GM18499 (cell line): ENCODE measurements at regions not wholly inside any gene's neighbourhood (a gene's known extent, or its start where the extent isn't known, plus 50 kb on each side); places are given as distances from the start of the nearest gene placed in this dataset.

Experiments
- ATAC-seq: cut with Tn5 transposase; IDR thresholded peaks from one replicate; pipeline ENCODE4 v1.9.1; 2021; ENCODE audit warnings: moderate number of reproducible peaks; ENCODE audit not compliant: insufficient read depth, unreplicated experiment

DNA sequence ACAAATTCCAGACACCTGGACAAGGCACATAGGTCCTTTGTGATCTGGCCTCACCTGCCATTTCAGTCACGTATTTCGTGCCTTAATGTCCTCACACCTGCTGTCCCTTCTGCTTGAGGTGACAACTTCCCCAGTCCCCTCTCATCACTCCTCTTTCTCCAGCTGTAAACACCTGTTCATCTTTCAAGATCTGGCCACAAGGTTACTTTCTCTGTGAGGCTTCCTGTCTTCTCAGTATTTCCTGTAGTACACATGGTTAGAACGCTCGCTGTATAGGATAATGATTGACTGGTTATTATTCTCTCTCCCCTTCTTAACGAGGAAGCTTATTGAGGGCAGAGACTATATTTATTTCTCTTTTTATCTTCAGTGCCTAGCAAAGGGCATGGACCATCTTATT, 74.5 kb upstream of the PMFBP1 start:
- ATAC-seq, result no peak

DNA sequence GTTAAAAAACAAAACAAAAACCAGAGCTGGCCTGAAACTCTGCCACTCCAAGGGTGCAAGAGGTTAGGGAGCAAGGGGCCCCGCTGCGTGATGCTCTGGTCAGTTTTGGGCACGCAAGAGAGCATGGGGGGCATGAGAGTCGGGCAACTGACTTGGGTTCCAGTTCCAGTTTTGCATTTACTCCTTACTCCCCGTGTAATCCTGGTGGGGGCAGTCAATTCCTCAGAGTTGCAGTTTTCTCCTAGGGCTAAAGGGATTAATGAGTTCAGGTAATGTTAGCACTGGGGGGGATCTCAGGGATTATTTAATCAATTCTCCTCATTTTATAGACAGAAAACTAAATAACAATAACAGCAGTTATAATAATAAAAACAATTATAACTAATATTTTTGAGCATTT, 72.9 kb upstream of the PMFBP1 start:
- no peak for ATAC-seq

DNA sequence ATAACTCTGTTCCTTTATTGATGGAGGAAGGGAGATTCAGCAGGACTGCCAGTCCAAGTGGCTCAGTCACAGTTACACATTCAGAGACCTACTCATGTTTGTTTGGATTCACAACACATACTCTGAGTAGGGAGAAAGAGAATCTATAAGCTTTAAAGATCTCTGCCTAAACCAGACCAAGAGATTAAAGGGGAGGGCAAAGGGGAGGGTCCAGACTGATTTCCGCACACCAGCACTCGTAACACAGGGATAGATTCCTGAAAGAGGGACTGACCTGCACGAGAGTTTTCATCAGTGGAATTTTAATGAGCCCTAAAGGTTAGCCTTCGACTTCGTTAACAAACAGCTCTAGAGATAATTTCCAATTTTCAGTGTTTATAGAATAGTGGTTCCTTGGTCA, 71.7 kb upstream of the PMFBP1 start:
- ATAC-seq, result no peak

DNA sequence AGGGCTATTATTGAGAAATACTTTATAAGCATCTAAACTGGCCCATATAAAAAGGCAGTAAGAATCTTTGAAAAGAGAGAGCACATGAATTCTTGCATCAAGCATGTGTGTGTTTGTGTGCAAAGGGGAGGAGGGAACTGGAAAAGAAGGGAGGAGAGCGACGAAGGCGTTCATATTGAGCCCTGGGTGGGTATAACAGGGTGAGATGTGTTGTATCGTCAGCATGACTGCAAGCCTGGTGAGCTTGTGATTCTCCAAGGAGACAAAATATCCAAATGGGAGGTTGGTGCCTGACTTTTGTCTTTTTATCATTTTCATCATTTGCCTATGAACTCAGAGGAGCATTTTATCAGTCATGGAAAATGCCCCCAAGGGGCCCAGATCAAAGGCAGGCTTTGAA, 70.8 kb upstream of the PMFBP1 start:
- ATAC-seq, result no peak

DNA sequence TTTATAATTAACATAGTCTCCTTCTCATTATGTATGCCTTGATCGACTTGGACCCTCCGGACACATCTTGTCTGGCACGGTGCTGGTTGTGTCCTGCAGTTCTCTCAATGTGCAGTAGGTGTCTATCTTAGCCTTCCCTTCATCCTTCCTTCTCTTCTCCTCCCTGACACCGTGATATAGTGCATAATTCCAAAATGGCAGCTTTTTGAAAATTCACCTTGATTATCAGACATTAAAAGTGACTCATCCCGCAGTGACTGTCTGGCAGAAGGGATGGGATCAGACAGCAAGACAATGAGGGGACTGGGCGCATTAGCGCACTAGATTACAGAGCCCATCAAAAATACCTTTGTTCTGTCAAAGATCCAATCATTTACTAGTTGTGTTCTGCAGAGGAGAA, 70.0 kb upstream of the PMFBP1 start:
- no peak for ATAC-seq

DNA sequence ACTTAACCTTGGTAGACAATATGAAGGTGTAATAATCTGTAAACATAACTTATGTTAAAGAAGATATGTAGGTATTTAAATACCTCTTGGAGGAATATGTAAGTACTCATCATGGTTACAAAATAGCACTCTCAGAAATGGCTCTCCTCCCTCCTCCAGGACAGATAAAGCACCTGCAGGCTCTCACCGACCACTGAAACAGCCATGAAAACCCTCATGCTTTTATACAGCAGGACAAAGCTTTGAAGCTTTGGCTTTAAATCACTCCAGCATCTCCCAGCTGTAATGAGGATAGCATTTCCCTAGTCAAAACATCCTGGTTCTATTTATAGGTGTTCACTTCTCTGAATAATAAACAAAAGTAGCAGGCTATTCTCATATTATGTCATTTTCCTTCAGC, 69.1 kb upstream of the PMFBP1 start:
- no peak for ATAC-seq

DNA sequence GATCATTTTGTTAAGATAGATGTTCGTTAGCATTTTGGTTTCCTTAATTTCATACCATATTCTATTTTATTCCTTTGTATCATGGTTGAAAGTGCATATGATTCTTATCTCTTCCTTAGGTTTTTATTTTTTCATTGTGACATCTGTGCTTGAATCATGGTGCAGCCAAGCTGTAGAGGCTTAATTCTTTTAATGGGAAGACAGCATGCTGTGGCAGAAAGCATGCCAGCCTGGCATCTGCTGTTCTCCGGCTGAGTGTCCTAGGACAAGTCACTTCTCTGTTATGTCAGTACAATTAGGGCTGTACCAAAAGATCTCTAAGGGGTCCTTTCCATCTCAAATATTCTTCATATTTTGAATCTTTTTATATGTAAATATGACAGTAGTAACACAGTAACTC, 68.5 kb upstream of the PMFBP1 start:
- no peak for ATAC-seq

DNA sequence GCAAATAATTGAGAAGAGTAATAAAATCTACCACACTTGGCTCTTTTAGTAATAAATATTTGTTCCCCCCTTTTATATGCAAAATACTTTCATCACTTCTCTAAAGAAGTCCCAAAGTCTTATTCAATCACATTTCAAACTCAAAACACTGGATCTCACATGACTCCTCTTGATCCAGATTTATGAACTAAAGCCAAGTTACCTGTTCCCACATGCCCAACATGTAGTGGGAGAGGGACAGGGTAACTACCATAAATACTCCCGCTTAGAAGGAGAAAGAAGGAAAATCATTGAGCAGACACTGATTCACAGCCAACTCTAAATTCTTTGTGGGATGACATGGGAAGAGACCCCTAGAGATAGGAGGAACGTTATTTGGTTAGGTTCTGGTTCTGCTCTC, 64.9 kb upstream of the PMFBP1 start:
- no peak for ATAC-seq

DNA sequence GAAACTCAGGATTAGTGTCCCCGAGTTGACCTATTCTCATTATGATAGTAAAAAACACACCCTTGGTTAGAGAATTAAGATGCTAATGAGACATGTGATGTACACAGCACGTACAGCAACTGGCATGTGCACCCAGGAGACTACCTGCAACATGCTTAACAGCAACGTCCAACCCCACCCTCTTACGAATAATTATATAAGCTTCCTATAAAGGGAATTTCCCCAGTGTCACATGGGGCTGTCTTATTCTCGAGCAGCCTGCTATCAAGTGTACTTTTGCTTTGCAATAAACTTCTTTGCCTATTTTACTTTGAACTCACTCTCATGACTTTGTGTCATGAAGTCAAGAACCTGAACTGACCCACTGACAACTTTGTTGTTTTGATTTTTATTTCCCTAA, 62.4 kb upstream of the PMFBP1 start:
- no peak for ATAC-seq

DNA sequence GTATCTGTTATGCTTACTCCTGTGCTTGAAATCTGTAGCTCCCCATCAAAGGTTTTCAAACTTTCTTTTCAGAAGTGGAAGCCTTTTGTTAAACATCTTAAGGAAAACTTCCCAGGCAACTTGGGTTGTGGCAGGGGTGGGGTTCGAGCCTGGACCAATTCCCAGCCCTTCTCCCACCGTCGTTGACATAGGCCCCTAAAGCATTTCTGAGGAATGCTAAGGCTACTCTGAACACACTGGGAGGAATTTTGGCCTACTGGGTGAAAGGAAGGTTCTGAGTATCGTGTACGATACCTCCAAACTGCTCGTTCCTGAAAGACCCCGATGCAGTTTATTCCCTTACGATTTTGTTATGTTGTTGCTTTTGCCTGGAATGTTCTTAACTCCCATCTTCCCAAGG, 56.1 kb upstream of the PMFBP1 start:
- ATAC-seq, result no peak

DNA sequence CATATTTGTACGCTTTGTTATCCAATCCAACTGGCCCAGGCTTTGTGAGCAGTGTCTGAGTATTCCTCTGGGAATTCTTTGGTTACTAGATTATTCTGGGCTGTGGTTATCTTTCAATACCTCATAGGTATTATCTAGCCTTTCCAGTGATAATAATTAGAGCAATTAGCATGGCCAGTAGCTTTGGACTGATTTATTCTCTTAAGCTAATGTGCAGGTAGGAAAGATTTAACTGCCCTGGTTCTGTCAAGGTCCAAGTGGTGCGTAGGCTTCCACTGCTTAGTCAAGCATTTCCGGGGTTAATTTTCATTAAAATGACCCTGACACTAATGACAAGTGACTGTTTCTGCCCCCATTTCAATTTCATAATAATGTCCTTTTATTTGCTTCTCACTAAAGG, 54.2 kb upstream of the PMFBP1 start:
- no peak for ATAC-seq

DNA sequence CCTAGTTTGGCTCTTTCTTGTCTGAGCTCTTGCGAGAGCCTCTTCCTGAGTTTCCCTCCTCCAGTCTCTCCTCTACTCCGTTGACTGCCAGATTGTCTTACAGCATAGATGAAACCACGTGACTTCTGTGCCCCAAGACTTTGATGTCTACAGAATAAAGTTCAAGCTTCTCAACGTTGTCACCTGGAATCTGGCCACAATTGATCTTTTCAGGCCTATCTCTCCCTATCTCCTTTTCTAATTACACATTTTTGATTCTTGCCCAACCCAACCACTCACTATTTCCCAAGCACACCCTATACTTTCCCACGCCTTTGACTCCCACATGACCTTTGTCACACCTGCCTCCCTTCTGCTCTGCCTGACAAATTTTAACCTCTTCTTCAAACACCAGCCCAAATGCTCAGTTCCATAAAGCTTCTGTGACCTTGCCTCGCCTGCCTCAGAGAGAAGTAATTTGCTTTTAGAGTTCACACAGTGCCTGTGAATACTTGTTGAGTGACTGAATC, 52.4 kb upstream of the PMFBP1 start:
- no peak for ATAC-seq

DNA sequence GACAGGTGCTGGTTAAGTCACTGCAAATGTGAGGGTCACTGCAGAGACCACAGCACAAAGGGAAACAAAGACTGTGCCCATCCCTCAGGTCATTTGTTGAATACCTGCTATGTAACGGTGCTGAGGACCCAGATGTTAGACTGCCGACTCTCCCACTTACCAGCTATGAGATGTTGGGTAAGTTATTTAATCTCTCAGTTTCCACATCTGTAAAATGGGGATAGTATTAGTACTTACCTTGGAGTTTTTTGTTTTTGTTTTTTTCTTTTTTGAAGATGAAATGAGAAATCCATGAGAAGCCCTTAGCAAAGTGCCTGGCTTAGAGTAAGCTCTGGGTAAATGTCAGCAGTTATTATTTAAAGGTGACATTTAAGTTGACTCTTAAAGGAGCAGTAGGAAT, 50.5 kb upstream of the PMFBP1 start:
- ATAC-seq, result no peak
